ENCODE measurements at regions not wholly inside any gene's neighbourhood (a gene's known extent, or its start where the extent isn't known, plus 50 kb on each side); places are given as distances from the start of the nearest gene placed in this dataset.

DNA sequence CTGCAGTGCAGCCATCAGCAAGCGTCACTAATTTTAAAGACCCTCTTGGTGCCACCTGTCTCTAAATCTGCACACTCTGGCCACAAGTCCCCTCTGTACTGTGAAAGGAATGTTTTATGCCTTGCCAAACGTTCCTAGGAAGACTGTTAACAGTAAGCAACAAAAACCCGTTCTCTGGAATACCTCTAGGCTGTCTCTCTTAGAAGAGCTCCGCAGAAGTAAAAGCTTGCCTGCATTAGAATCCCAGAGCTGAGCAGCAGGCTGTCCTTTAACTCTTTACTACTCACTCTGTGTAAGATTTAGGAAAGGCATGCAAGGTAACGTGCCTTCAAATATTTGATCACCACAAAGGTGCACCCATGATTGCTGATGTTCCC lies 53.9 kb upstream of the C9orf72 start:
- Histone ChIP-seq H3K14ac (ENCODE audit: insufficient read depth, low read length) (no peak overlapping the region), H4K91ac (ENCODE audit: insufficient read length, low read depth, low read length) (no peak overlapping the region), H3K23ac (ENCODE audit: insufficient read length, low read depth, low read length) (no peak overlapping the region), H3K4me2 (ENCODE audit: insufficient read depth, insufficient read length, low read length) (no peak overlapping the region), H3K9ac (ENCODE audit: extremely low read depth, insufficient read length, low read length) (no peak overlapping the region), H3K18ac (ENCODE audit: insufficient read length, low read depth, low read length) (no peak overlapping the region), H3K27me3 (ENCODE audit: insufficient read depth, low read length) (no peaks in the 10 kb centered on the region), H3K4me1 (ENCODE audit: insufficient read depth, low read length) (0 out of 2 replicates have a peak, but pooled peaks cover 3% of the 10 kb centered on the region), H3K79me2 (ENCODE audit: insufficient read depth, low read length) (no peaks in the 10 kb centered on the region), H2BK12ac (ENCODE audit: insufficient read length, low read depth, low read length) (no peak overlapping the region), H2BK120ac (ENCODE audit: low read depth, low read length, poor library complexity, severe bottlenecking) (no peak overlapping the region), H4K5ac (ENCODE audit: insufficient read length, low read depth, low read length) (no peak overlapping the region), H2BK20ac (ENCODE audit: low read depth, low read length, poor library complexity, severe bottlenecking) (no peak overlapping the region), H3T11ph (ENCODE audit: low read length) (no peak overlapping the region), H3K27ac (ENCODE audit: insufficient read length, low read depth, low read length) (no peak overlapping the region), H2AK5ac (ENCODE audit: insufficient read length, low read length) (no peak overlapping the region), H3K79me1 (ENCODE audit: insufficient read depth, low read depth, low read length, poor library complexity, severe bottlenecking) (no peaks in the 10 kb centered on the region), H3K9me3 (ENCODE audit: control insufficient read depth, low read depth, low read length) (no peaks in the 10 kb centered on the region), H4K8ac (replicated peaks; ENCODE audit: insufficient read length, low read depth, low read length) (no peak overlapping the region), H3K56ac (ENCODE audit: insufficient read length, low read depth, low read length) (no peak overlapping the region), H4K20me1 (ENCODE audit: control insufficient read depth, insufficient read depth, insufficient read length) (no peaks in the 10 kb centered on the region), H3K23me2 (ENCODE audit: insufficient read length, low read depth, low read length, poor library complexity, severe bottlenecking) (no peaks in the 10 kb centered on the region), H2AFZ (ENCODE audit: low read length) (no peak overlapping the region), H3K4ac (ENCODE audit: low read depth, low read length) (no peak overlapping the region), H2BK5ac (ENCODE audit: insufficient read length, low read length) (no peak overlapping the region), H2BK15ac (ENCODE audit: low read depth, low read length) (no peak overlapping the region)
- H3K36me3 Mint-ChIP-seq (ENCODE audit: insufficient read depth in 1 of 3, low read depth in 3 of 3), result peaks cover 0 to 4% (median 0%) of the 10 kb centered on the region in 3 experiments; a peak in 1 of 7 replicates
- peaks cover 5% of the 10 kb centered on the region for H3K27me3 Mint-ChIP-seq (ENCODE audit: low read depth)
- H3K27ac Mint-ChIP-seq, result no peak overlapping the region
- H3K9me3 Mint-ChIP-seq, result no peaks in the 10 kb centered on the region; a peak in 1 of 5 replicates
- no peak overlapping the region for H3K4me3 Mint-ChIP-seq
- H3K4me1 Mint-ChIP-seq, result peaks cover 14 to 19% of the 10 kb centered on the region in 2 experiments
- no CpG with 5 or more reads among the region's 5 CpGs for WGBS (ENCODE audit: extremely low coverage, insufficient read length, low lambda C conversion rate)
- TF ChIP-seq, protein P1, sequence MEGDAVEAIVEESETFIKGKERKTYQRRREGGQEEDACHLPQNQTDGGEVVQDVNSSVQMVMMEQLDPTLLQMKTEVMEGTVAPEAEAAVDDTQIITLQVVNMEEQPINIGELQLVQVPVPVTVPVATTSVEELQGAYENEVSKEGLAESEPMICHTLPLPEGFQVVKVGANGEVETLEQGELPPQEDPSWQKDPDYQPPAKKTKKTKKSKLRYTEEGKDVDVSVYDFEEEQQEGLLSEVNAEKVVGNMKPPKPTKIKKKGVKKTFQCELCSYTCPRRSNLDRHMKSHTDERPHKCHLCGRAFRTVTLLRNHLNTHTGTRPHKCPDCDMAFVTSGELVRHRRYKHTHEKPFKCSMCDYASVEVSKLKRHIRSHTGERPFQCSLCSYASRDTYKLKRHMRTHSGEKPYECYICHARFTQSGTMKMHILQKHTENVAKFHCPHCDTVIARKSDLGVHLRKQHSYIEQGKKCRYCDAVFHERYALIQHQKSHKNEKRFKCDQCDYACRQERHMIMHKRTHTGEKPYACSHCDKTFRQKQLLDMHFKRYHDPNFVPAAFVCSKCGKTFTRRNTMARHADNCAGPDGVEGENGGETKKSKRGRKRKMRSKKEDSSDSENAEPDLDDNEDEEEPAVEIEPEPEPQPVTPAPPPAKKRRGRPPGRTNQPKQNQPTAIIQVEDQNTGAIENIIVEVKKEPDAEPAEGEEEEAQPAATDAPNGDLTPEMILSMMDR (conservative IDR thresholded peaks at IDR 0.05), result no peak
- DNase-seq, result no peak

Measured in H9 (cell line).